Transverse colon (tissue), 4 donors: ENCODE measurements at regions not wholly inside any gene's neighbourhood (a gene's known extent, or its start where the extent isn't known, plus 50 kb on each side); places are given as distances from the start of the nearest gene placed in this dataset.

Experiments
- DNase-seq: peaks from one replicate; pipeline ENCODE4 v3.0.0-alpha.2; 2019
- H3K27ac ChIP-seq, 4 donors: fragments of 200-600 bp; sonication (generic); 2 replicates each; pipeline ENCODE4 v1.5.1; 2016 to 2018; ENCODE audit warnings: inconsistent platforms in 4 of 4
- H3K27me3 ChIP-seq: fragments of 200-600 bp; sonication (generic); 2 replicates; pipeline ENCODE4 v1.5.1; 2017; ENCODE audit warnings: inconsistent platforms
- H3K36me3 ChIP-seq, 4 donors: fragments of 200-600 bp; sonication (generic); 2 replicates each; pipeline ENCODE4 v1.5.1; 2017 to 2019; ENCODE audit warnings: inconsistent platforms in 4 of 4
- H3K4me1 ChIP-seq, 4 donors: fragments of 200-600 bp; sonication (generic); 2 replicates each; pipeline ENCODE4 v1.5.1; 2017 to 2020; ENCODE audit warnings: inconsistent platforms in 4 of 4
- H3K4me3 ChIP-seq, 4 donors: fragments of 200-600 bp; sonication (generic); 1 replicate in 1 of 4; 2 replicates in 3 of 4; pipeline versions ENCODE4 v1.5.1 to v1.6.1; 2017 to 2019; ENCODE audit warnings: inconsistent platforms in 4 of 4
- H3K9me3 ChIP-seq, 2 donors: fragments of 200-600 bp; sonication (generic); 2 replicates each; pipeline ENCODE4 v1.5.1; 2017 to 2019; ENCODE audit warnings: inconsistent platforms in 2 of 2
- CTCF ChIP-seq, 5 experiments: fragments of 200-600 bp in 3 of 5; fragments of 450-650 bp in 2 of 5; sonication (generic) in 3 of 5; IDR thresholded peaks; 1 replicate in 2 of 5; 2 replicates in 3 of 5; pipeline ENCODE4 v1.5.1; 2016 to 2017; ENCODE audit warnings: antibody characterized with exemption in 5 of 5, inconsistent platforms in 3 of 5, mild to moderate bottlenecking in 2 of 5, moderate library complexity in 1 of 5
- EP300 ChIP-seq: sonication (generic); formaldehyde crosslinking; IDR thresholded peaks from one replicate; pipeline ENCODE4 v1.6.1; 2017; ENCODE audit warnings: antibody characterized with exemption, low read depth
- POLR2A ChIP-seq: fragments of 450-650 bp; IDR thresholded peaks from one replicate; pipeline ENCODE4 v1.6.1; 2016; ENCODE audit warnings: antibody characterized with exemption, mild to moderate bottlenecking, moderate library complexity
- POLR2AphosphoS5 ChIP-seq, 3 donors: sonication (generic); formaldehyde crosslinking; IDR thresholded peaks; one replicate each; pipeline ENCODE4 v1.6.1; 2016; ENCODE audit warnings: antibody characterized with exemption in 3 of 3
- WGBS, 2 donors: methylation state at CpG; one replicate each; pipeline ENCODE4 v1.1.5; 2018; ENCODE audit warnings: low coverage in 1 of 2; 5-methylcytosine and 5-hydroxymethylcytosine counted together
- in situ Hi-C, 4 donors: fragments of 200-750 bp; cut with MboI; loops; one replicate each; pipeline versions ENCODE4 v1.15.0 to v1.15.1; 2017; ENCODE audit warnings: low sequenced_read_pairs in 3 of 4, low pct_ligation_motif_present in 1 of 4, low pct_unique_long_range_greater_than_20kb in 1 of 4
- intact Hi-C: fragments of 100-400 bp; cut with DNase I; formaldehyde crosslinking; loops from one replicate; pipeline ENCODE4 v1.15.1; 2023; ENCODE audit warnings: low total_unique reads

- Histone ChIP-seq H3K36me3 (no peaks in the 10 kb centered on the region), H3K9me3 (no peaks in the 10 kb centered on the region), H3K4me3 (no peak overlapping the region), H3K27me3 (no peaks in the 10 kb centered on the region), H3K27ac (peak overlapping the region in 2 of 4 donors; percentile 13 to 58), H3K4me1 (peaks cover 0 to 16% (median 0%) of the 10 kb centered on the region in 4 donors)
- DNase-seq = no peak
- in situ Hi-C loops = no loop called here
- intact Hi-C loops = no loop called here
- WGBS, 2 donors = 55 to 59% methylated on average over 3 of the region's 3 CpGs
- TF ChIP-seq EP300 (no peak), CTCF (IDR thresholded peaks at IDR 0.05) (no peak), POLR2A (no peak), POLR2AphosphoS5 (IDR thresholded peaks at IDR 0.05) (no peak)
Measured at GRCh38 chr15:53843869-53844569, 84.6 kb upstream of the WDR72 start.

- Histone ChIP-seq H3K4me3 (no peak overlapping the region), H3K27ac (no peak overlapping the region), H3K27me3 (no peaks in the 10 kb centered on the region), H3K4me1 (peaks cover 0 to 16% (median 0%) of the 10 kb centered on the region in 4 donors), H3K36me3 (no peaks in the 10 kb centered on the region), H3K9me3 (no peaks in the 10 kb centered on the region)
- TF ChIP-seq CTCF (IDR thresholded peaks at IDR 0.05) = no peak
- TF ChIP-seq POLR2AphosphoS5 (IDR thresholded peaks at IDR 0.05) = no peak
- TF ChIP-seq POLR2A = no peak
- TF ChIP-seq EP300 = no peak
- in situ Hi-C loops (no loop called here), intact Hi-C loops (no loop called here)
- no peak for DNase-seq
- WGBS, 2 donors = 67 to 83% methylated on average over 1 to 2 of the region's 2 CpGs
Measured at GRCh38 chr15:53843166-53843565, 83.7 kb upstream of the WDR72 start.

GRCh38 chr15:53841651-53842050, 82.2 kb upstream of the WDR72 start:
- no peaks in the 10 kb centered on the region for H3K36me3 ChIP-seq
- in situ Hi-C loops = no loop called here
- H3K4me1 ChIP-seq = peaks cover 0 to 29% (median 9%) of the 10 kb centered on the region in 4 donors
- no peaks in the 10 kb centered on the region for H3K9me3 ChIP-seq
- no peaks in the 10 kb centered on the region for H3K27me3 ChIP-seq
- TF ChIP-seq EP300 (no peak), POLR2AphosphoS5 (IDR thresholded peaks at IDR 0.05) (no peak), CTCF (IDR thresholded peaks at IDR 0.05) (no peak), POLR2A (no peak)
- no peak for DNase-seq
- no peak overlapping the region for H3K4me3 ChIP-seq
- intact Hi-C loops = no loop called here
- WGBS, 2 donors = 0 to 45% methylated on average over 1 of the region's 1 CpG
- H3K27ac ChIP-seq = no peak overlapping the region

- no peaks in the 10 kb centered on the region for H3K9me3 ChIP-seq
- no peak overlapping the region for H3K27ac ChIP-seq
- H3K27me3 ChIP-seq = no peaks in the 10 kb centered on the region
- no peak overlapping the region for H3K4me3 ChIP-seq
- no peak for TF ChIP-seq POLR2AphosphoS5 (IDR thresholded peaks at IDR 0.05)
- TF ChIP-seq POLR2A = no peak
- no peak for TF ChIP-seq EP300
- in situ Hi-C loops = no loop called here
- intact Hi-C loops = no loop called here
- H3K36me3 ChIP-seq = no peaks in the 10 kb centered on the region
- whole genome bisulfite sequencing, 2 donors = 93 to 100% methylated on average over 1 to 2 of the region's 2 CpGs
- H3K4me1 ChIP-seq = peaks cover 0 to 34% (median 9%) of the 10 kb centered on the region in 4 donors
- no peak for DNase-seq
Measured at GRCh38 chr15:53840681-53841080, 81.2 kb upstream of the WDR72 start.
